GM12878 (cell line): ENCODE measurements at regions not wholly inside any gene's neighbourhood (a gene's known extent, or its start where the extent isn't known, plus 50 kb on each side); places are given as distances from the start of the nearest gene placed in this dataset.

Experiments
- ATAC-seq: fragments of 200-7000 bp; cut with Tn5 transposase; 3 replicates; pipeline ENCODE4 v1.9.1; 2020; ENCODE audit warnings: mild to moderate bottlenecking, moderate library complexity
- BruUV-seq: library from RNA; stranded (reverse); fragments of 400-500 nt; replicated peaks from 2 replicates; lab custom pipeline; 2021; lab: Mats Ljungman, UMichigan
- CTCF ChIA-PET: fragments of 300-600 bp; sonication (Branson Sonifier 250); formaldehyde crosslinking; extraction: SDS; loops from one replicate; lab custom pipeline; 2021; ENCODE audit warnings: inconsistent platforms; lab: Yijun Ruan, JAX
- POLR2A ChIA-PET: fragments of 350-600 bp; formaldehyde crosslinking; extraction: SDS; loops from one replicate; lab custom pipeline; 2021; ENCODE audit warnings: inconsistent platforms; lab: Charles Lee
- RAD21 ChIA-PET: fragments of 300-600 bp; sonication (Branson Sonifier 250); formaldehyde crosslinking; loops from one replicate; lab custom pipeline; 2023; ENCODE audit warnings: antibody characterized with exemption; ENCODE audit not compliant: unreplicated experiment; lab: Charles Lee
- SMC1A ChIA-PET: fragments of 300-600 bp; sonication (Branson Sonifier 250); formaldehyde crosslinking; loops from one replicate; lab custom pipeline; 2023; ENCODE audit not compliant: unreplicated experiment, uncharacterized antibody; lab: Charles Lee
- DNase-seq: peaks from one replicate; pipeline ENCODE4 v3.0.0-alpha.2; 2011; ENCODE audit warnings: low read depth, low spot score
- FAIRE-seq: peaks from 3 replicates; lab custom pipeline; 2011; peaks lifted over from hg19 to GRCh38; lab: Jason Lieb, UNC
- H2AFZ ChIP-seq: 2 replicates; pipeline ENCODE4 v1.6.0; 2011; ENCODE audit warnings: low read depth, low read length, control low read depth; ENCODE audit not compliant: control insufficient read depth
- H3K27ac ChIP-seq: 2 replicates; pipeline ENCODE4 v1.5.1; 2011; ENCODE audit warnings: control low read depth; ENCODE audit not compliant: control insufficient read depth, insufficient read depth
- H3K27me3 ChIP-seq, 2 experiments: replicated peaks in 1 of 2; 2 replicates each; pipeline versions ENCODE4 v1.6.0 to v1.6.1; 2011; ENCODE audit warnings: low read length in 1 of 2; ENCODE audit not compliant: control insufficient read depth in 2 of 2, insufficient read depth in 2 of 2
- H3K36me3 ChIP-seq, 2 experiments: 2 replicates each; pipeline ENCODE4 v1.5.1; 2011; ENCODE audit warnings: low read length in 1 of 2; ENCODE audit not compliant: control insufficient read depth in 2 of 2, insufficient read depth in 2 of 2
- H3K4me1 ChIP-seq: 2 replicates; pipeline ENCODE4 v1.6.1; 2011; ENCODE audit warnings: mild to moderate bottlenecking, low read length, moderate library complexity, mixed read lengths; ENCODE audit not compliant: control insufficient read depth, insufficient read depth
- H3K4me2 ChIP-seq: 2 replicates; pipeline ENCODE4 v1.6.0; 2011; ENCODE audit warnings: control low read depth; ENCODE audit not compliant: control insufficient read depth, insufficient read depth
- H3K4me3 ChIP-seq: fragments of 200-600 bp; sonication (generic); 2 replicates; pipeline ENCODE4 v1.5.1; 2016
- H3K79me2 ChIP-seq: 2 replicates; pipeline ENCODE4 v1.6.0; 2011; ENCODE audit warnings: low read length; ENCODE audit not compliant: control insufficient read depth, insufficient read depth
- H3K9ac ChIP-seq: 2 replicates; pipeline ENCODE4 v1.8.0; 2011; ENCODE audit warnings: low read length, control low read depth, mixed read lengths; ENCODE audit not compliant: control insufficient read depth, insufficient read depth
- H3K9me3 ChIP-seq: replicated peaks from 3 replicates; pipeline ENCODE4 v1.5.1; 2011; ENCODE audit warnings: mild to moderate bottlenecking, low read length; ENCODE audit not compliant: control insufficient read depth, insufficient read depth
- H4K20me1 ChIP-seq: 2 replicates; pipeline ENCODE4 v1.6.0; 2011; ENCODE audit not compliant: control insufficient read depth, insufficient read depth
- ATF7 ChIP-seq: fragments of 450-650 bp; IDR thresholded peaks from 2 replicates; pipeline ENCODE4 v1.6.1; 2016; ENCODE audit warnings: low read depth, mild to moderate bottlenecking
- BCL11A ChIP-seq: IDR thresholded peaks from 2 replicates; pipeline ENCODE4 v1.6.1; 2011; ENCODE audit warnings: low read depth, low read length
- CREB1 ChIP-seq: IDR thresholded peaks from 2 replicates; pipeline ENCODE4 v1.6.1; 2012; ENCODE audit warnings: low read depth, mild to moderate bottlenecking, inconsistent platforms
- EP300 ChIP-seq, 2 experiments: fragments of 150-350 bp in 1 of 2; IDR thresholded peaks; 2 replicates each; pipeline ENCODE4 v1.6.1; 2011 to 2012; ENCODE audit warnings: low read depth in 2 of 2, low read length in 2 of 2, borderline replicate concordance in 1 of 2, improper control_type of control experiment in 1 of 2, inconsistent platforms in 1 of 2; ENCODE audit not compliant: control insufficient read depth in 1 of 2
- ESRRA ChIP-seq: IDR thresholded peaks from 2 replicates; pipeline ENCODE4 v1.6.1; 2012; ENCODE audit warnings: mild to moderate bottlenecking, low read length, improper control_type of control experiment
- IRF4 ChIP-seq: IDR thresholded peaks from 2 replicates; pipeline ENCODE4 v1.6.1; 2011; ENCODE audit warnings: low read depth, low read length
- JUNB ChIP-seq: IDR thresholded peaks from 2 replicates; pipeline ENCODE4 v1.6.1; 2016; ENCODE audit warnings: antibody characterized with exemption, mild to moderate bottlenecking
- POLR2A ChIP-seq: IDR thresholded peaks from 2 replicates; pipeline ENCODE4 v1.6.1; 2011; ENCODE audit warnings: low read depth, mild to moderate bottlenecking, low read length
- RELA ChIP-seq: fragments of 450-650 bp; IDR thresholded peaks from 2 replicates; pipeline ENCODE4 v1.8.0; 2014; ENCODE audit warnings: borderline replicate concordance; ENCODE audit not compliant: partially characterized antibody
- SREBF1 ChIP-seq: IDR thresholded peaks from 2 replicates; pipeline ENCODE4 v1.6.1; 2012; ENCODE audit warnings: mild to moderate bottlenecking, low read length
- ZZZ3 ChIP-seq: IDR thresholded peaks from 2 replicates; pipeline ENCODE4 v1.6.1; 2011; ENCODE audit warnings: low read depth; ENCODE audit not compliant: control insufficient read depth, insufficient read length
- WGBS: methylation state at CpG from one replicate; pipeline ENCODE4 v1.1.6; 2016; ENCODE audit warnings: low lambda C conversion rate; ENCODE audit not compliant: insufficient replicate concordance, insufficient coverage; ENCODE audit errors: missing lambda C conversion rate; 5-methylcytosine and 5-hydroxymethylcytosine counted together
- in situ Hi-C: fragments of 300-500 bp; cut with MboI; formaldehyde crosslinking; loops from 9 replicates; pipeline ENCODE4 v1.14.3; 2018; ENCODE audit warnings: mixed read lengths
- intact Hi-C: fragments of 100-400 bp; cut with micrococcal nuclease; formaldehyde crosslinking; loops from one replicate; pipeline ENCODE4 v1.14.2; 2022; ENCODE audit not compliant: unreplicated experiment
- TF ChIP-seq, protein P1 (sequence below), 3 experiments: IDR thresholded peaks in 2 of 3; conservative IDR thresholded peaks in 1 of 3; 2 replicates each; pipeline ENCODE4 v1.5.1; 2011; ENCODE audit warnings: low read depth in 3 of 3, low read length in 3 of 3, mild to moderate bottlenecking in 3 of 3, control low read depth in 2 of 3, moderate library complexity in 2 of 3, inconsistent platforms in 1 of 3, mixed read lengths in 1 of 3; ENCODE audit not compliant: control insufficient read depth in 2 of 3, insufficient read depth in 1 of 3; ENCODE audit errors: extremely low read depth in 1 of 3
- TF ChIP-seq, protein P2 (sequence below): IDR thresholded peaks from 2 replicates; pipeline ENCODE4 v1.6.1; 2012; ENCODE audit warnings: low read length, inconsistent platforms
- TF ChIP-seq, protein P3 (sequence below): fragments of 450-650 bp; IDR thresholded peaks from 2 replicates; pipeline ENCODE4 v1.6.1; 2017; ENCODE audit warnings: mild to moderate bottlenecking, moderate library complexity

DNA sequence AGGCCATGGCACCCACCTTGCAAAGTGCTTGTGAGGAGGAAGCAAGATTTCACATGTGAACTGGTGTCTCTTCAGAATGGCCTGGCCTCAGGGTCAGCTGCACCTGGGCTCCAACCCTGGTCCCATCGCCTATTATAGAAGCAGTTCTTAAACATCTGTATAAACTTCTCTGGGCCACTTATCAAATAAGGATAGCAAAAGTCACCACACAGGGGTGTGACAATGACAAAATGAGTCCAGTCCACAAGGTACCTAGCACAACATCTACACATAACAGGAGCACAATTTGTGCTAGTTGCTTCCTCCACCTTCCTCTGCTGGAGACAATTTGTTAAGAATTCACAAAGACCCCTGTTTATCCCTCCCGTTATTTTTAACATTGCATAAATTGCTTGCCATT, 340.6 kb upstream of the ZMIZ1 start (continued):
- TF ChIP-seq, protein P1, sequence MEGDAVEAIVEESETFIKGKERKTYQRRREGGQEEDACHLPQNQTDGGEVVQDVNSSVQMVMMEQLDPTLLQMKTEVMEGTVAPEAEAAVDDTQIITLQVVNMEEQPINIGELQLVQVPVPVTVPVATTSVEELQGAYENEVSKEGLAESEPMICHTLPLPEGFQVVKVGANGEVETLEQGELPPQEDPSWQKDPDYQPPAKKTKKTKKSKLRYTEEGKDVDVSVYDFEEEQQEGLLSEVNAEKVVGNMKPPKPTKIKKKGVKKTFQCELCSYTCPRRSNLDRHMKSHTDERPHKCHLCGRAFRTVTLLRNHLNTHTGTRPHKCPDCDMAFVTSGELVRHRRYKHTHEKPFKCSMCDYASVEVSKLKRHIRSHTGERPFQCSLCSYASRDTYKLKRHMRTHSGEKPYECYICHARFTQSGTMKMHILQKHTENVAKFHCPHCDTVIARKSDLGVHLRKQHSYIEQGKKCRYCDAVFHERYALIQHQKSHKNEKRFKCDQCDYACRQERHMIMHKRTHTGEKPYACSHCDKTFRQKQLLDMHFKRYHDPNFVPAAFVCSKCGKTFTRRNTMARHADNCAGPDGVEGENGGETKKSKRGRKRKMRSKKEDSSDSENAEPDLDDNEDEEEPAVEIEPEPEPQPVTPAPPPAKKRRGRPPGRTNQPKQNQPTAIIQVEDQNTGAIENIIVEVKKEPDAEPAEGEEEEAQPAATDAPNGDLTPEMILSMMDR (IDR thresholded peaks at IDR 0.05 in 2 of 3, conservative IDR thresholded peaks at IDR 0.05 in 1 of 3; ENCODE audit: control insufficient read depth in 2 of 3, extremely low read depth in 1 of 3, insufficient read depth in 1 of 3, low read depth in 3 of 3, low read length in 3 of 3), result no peak
- TF ChIP-seq ZZZ3, result no peak
- no peak for TF ChIP-seq RELA
- no peak for TF ChIP-seq CREB1
- no peak for TF ChIP-seq ESRRA
- TF ChIP-seq, protein P2, sequence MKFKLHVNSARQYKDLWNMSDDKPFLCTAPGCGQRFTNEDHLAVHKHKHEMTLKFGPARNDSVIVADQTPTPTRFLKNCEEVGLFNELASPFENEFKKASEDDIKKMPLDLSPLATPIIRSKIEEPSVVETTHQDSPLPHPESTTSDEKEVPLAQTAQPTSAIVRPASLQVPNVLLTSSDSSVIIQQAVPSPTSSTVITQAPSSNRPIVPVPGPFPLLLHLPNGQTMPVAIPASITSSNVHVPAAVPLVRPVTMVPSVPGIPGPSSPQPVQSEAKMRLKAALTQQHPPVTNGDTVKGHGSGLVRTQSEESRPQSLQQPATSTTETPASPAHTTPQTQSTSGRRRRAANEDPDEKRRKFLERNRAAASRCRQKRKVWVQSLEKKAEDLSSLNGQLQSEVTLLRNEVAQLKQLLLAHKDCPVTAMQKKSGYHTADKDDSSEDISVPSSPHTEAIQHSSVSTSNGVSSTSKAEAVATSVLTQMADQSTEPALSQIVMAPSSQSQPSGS, result no peak

DNA sequence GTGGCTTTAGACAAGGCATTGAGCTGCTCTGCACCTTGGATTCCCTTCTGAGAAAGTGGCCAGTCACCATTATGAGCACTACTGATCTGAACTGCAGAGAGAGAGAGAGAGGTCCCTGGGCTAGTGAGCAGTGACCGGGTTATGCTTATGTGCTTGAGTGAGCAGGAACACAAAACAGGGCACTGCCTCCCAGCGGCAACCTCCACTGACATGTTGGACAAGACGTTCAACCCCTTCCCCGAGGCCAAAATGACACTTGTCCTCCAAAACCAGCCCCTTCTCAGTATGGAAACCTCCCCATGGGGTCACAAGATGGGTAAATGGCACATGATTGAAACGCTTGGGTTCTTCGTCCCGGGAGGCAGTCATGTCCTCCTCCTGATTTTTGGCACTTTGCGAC, 339.4 kb upstream of the ZMIZ1 start:
- H4K20me1 ChIP-seq, result no peaks in the 10 kb centered on the region
- in situ Hi-C loops, result no loop called here
- no peaks in the 10 kb centered on the region for H3K36me3 ChIP-seq
- H2AFZ ChIP-seq, result no peak overlapping the region
- FAIRE-seq (no peak), DNase-seq (no peak), ATAC-seq (no peak)
- H3K27ac ChIP-seq, result no peak overlapping the region
- TF ChIP-seq BCL11A, result no peak
- TF ChIP-seq, protein P3, sequence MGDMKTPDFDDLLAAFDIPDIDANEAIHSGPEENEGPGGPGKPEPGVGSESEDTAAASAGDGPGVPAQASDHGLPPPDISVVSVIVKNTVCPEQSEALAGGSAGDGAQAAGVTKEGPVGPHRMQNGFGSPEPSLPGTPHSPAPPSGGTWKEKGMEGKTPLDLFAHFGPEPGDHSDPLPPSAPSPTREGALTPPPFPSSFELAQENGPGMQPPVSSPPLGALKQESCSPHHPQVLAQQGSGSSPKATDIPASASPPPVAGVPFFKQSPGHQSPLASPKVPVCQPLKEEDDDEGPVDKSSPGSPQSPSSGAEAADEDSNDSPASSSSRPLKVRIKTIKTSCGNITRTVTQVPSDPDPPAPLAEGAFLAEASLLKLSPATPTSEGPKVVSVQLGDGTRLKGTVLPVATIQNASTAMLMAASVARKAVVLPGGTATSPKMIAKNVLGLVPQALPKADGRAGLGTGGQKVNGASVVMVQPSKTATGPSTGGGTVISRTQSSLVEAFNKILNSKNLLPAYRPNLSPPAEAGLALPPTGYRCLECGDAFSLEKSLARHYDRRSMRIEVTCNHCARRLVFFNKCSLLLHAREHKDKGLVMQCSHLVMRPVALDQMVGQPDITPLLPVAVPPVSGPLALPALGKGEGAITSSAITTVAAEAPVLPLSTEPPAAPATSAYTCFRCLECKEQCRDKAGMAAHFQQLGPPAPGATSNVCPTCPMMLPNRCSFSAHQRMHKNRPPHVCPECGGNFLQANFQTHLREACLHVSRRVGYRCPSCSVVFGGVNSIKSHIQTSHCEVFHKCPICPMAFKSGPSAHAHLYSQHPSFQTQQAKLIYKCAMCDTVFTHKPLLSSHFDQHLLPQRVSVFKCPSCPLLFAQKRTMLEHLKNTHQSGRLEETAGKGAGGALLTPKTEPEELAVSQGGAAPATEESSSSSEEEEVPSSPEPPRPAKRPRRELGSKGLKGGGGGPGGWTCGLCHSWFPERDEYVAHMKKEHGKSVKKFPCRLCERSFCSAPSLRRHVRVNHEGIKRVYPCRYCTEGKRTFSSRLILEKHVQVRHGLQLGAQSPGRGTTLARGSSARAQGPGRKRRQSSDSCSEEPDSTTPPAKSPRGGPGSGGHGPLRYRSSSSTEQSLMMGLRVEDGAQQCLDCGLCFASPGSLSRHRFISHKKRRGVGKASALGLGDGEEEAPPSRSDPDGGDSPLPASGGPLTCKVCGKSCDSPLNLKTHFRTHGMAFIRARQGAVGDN, result no peak
- no peak for TF ChIP-seq IRF4
- no peak for TF ChIP-seq POLR2A
- TF ChIP-seq SREBF1, result no peak
- TF ChIP-seq JUNB, result no peak
- TF ChIP-seq ATF7, result no peak
- TF ChIP-seq, protein P1 (IDR thresholded peaks at IDR 0.05 in 2 of 3, conservative IDR thresholded peaks at IDR 0.05 in 1 of 3; ENCODE audit: control insufficient read depth in 2 of 3, extremely low read depth in 1 of 3, insufficient read depth in 1 of 3, low read depth in 3 of 3, low read length in 3 of 3), result no peak
- TF ChIP-seq EP300 (IDR thresholded peaks at IDR 0.05; ENCODE audit: borderline replicate concordance in 1 of 2, control insufficient read depth in 1 of 2, low read depth in 2 of 2, low read length in 2 of 2), result no peak
- ChIA-PET RAD21 (no interaction called here), POLR2A (no interaction called here), CTCF (no interaction called here), SMC1A (no interaction called here)
- H3K27me3 ChIP-seq, result peaks cover 0 to 3% of the 10 kb centered on the region in 2 experiments; a peak in 2 of 4 replicates
- WGBS, result 29% methylated on average over 8 of the region's 8 CpGs
- H3K9ac ChIP-seq, result no peak overlapping the region
- no peak overlapping the region for H3K4me3 ChIP-seq
- no peaks in the 10 kb centered on the region for H3K9me3 ChIP-seq
- no peak overlapping the region for H3K4me2 ChIP-seq
- BruUV-seq, result no TSS peak
- H3K4me1 ChIP-seq, result no peaks in the 10 kb centered on the region
- H3K79me2 ChIP-seq, result no peaks in the 10 kb centered on the region
- intact Hi-C loops, result no loop called here
